Glutamatergic neuron (in vitro differentiated cells): ENCODE measurements at regions not wholly inside any gene's neighbourhood (a gene's known extent, or its start where the extent isn't known, plus 50 kb on each side); places are given as distances from the start of the nearest gene placed in this dataset.

Source experiments
- DNase-seq: peaks from one replicate; pipeline ENCODE4 v3.0.0; 2022
- H3K27ac Mint-ChIP-seq: one replicate; pipeline ENCODE4 v1.8.0; 2020; ENCODE audit warnings: mild to moderate bottlenecking, mixed read lengths, inconsistent platforms; ENCODE audit not compliant: unreplicated experiment
- H3K27me3 Mint-ChIP-seq: one replicate; pipeline ENCODE4 v1.8.0; 2020; ENCODE audit warnings: mild to moderate bottlenecking, moderate library complexity, mixed read lengths, inconsistent platforms; ENCODE audit not compliant: unreplicated experiment
- H3K36me3 Mint-ChIP-seq: one replicate; pipeline ENCODE4 v1.8.0; 2020; ENCODE audit warnings: mild to moderate bottlenecking, mixed read lengths, inconsistent platforms; ENCODE audit not compliant: unreplicated experiment
- H3K4me1 Mint-ChIP-seq: one replicate; pipeline ENCODE4 v1.8.0; 2020; ENCODE audit warnings: mild to moderate bottlenecking, low read depth, mixed read lengths, inconsistent platforms; ENCODE audit not compliant: unreplicated experiment
- H3K4me3 Mint-ChIP-seq: one replicate; pipeline ENCODE4 v1.8.0; 2020; ENCODE audit warnings: mild to moderate bottlenecking, mixed read lengths, inconsistent platforms; ENCODE audit not compliant: unreplicated experiment
- H3K9me3 Mint-ChIP-seq: one replicate; pipeline ENCODE4 v1.8.0; 2020; ENCODE audit warnings: mild to moderate bottlenecking, moderate library complexity, mixed read lengths, inconsistent platforms; ENCODE audit not compliant: unreplicated experiment
- TF ChIP-seq, protein P1 (sequence below): fragments of 200-600 bp; sonication (generic); IDR thresholded peaks from one replicate; pipeline ENCODE4 v1.5.0; 2021; ENCODE audit not compliant: partially characterized antibody, unreplicated experiment

DNA sequence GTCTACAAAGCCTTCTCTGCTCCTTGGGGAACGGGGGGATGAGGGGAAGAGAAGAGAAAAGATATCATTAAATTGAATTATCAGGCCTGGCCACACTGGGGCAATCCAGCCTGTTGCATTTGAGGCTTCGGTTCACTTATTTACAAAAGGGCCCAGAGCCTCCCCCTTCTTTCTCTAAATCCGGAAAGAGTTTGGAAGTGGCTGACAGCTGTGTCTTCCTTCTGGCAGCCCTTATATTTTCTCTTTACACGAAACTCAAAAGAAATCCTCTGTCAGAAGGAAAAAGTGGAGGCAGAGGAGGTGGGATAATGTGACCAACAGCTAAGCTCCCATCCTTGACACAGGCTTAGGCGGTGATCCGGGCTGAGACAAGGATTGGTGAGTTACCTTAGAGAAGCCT lies 158.3 kb upstream of the TAPT1 start:
- H3K36me3 Mint-ChIP-seq = no peaks in the 10 kb centered on the region
- TF ChIP-seq, protein P1, sequence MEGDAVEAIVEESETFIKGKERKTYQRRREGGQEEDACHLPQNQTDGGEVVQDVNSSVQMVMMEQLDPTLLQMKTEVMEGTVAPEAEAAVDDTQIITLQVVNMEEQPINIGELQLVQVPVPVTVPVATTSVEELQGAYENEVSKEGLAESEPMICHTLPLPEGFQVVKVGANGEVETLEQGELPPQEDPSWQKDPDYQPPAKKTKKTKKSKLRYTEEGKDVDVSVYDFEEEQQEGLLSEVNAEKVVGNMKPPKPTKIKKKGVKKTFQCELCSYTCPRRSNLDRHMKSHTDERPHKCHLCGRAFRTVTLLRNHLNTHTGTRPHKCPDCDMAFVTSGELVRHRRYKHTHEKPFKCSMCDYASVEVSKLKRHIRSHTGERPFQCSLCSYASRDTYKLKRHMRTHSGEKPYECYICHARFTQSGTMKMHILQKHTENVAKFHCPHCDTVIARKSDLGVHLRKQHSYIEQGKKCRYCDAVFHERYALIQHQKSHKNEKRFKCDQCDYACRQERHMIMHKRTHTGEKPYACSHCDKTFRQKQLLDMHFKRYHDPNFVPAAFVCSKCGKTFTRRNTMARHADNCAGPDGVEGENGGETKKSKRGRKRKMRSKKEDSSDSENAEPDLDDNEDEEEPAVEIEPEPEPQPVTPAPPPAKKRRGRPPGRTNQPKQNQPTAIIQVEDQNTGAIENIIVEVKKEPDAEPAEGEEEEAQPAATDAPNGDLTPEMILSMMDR = no peak
- H3K9me3 Mint-ChIP-seq = no peaks in the 10 kb centered on the region
- H3K27me3 Mint-ChIP-seq = no peaks in the 10 kb centered on the region
- H3K4me3 Mint-ChIP-seq = no peak overlapping the region
- no peak for DNase-seq
- H3K4me1 Mint-ChIP-seq = no peaks in the 10 kb centered on the region
- no peak overlapping the region for H3K27ac Mint-ChIP-seq

GRCh38 chr4:16382571-16382970 lies 156.3 kb upstream of the TAPT1 start:
- no peak overlapping the region for H3K27ac Mint-ChIP-seq
- no peak for DNase-seq
- H3K4me1 Mint-ChIP-seq = no peaks in the 10 kb centered on the region
- no peaks in the 10 kb centered on the region for H3K27me3 Mint-ChIP-seq
- no peak overlapping the region for H3K4me3 Mint-ChIP-seq
- H3K9me3 Mint-ChIP-seq = no peaks in the 10 kb centered on the region
- H3K36me3 Mint-ChIP-seq = no peaks in the 10 kb centered on the region
- TF ChIP-seq, protein P1 = no peak

GRCh38 chr4:16377887-16378286 lies 151.6 kb upstream of the TAPT1 start:
- H3K27me3 Mint-ChIP-seq = no peaks in the 10 kb centered on the region
- H3K9me3 Mint-ChIP-seq = no peaks in the 10 kb centered on the region
- no peak for DNase-seq
- no peaks in the 10 kb centered on the region for H3K4me1 Mint-ChIP-seq
- TF ChIP-seq, protein P1 = no peak
- no peak overlapping the region for H3K4me3 Mint-ChIP-seq
- H3K36me3 Mint-ChIP-seq = no peaks in the 10 kb centered on the region
- no peak overlapping the region for H3K27ac Mint-ChIP-seq

GRCh38 chr4:16365036-16365569 lies 138.8 kb upstream of the TAPT1 start:
- DNase-seq = no peak
- TF ChIP-seq, protein P1 = no peak
- Mint-ChIP-seq H3K36me3 (peaks cover 11% of the 10 kb centered on the region), H3K27ac (no peak overlapping the region), H3K4me3 (no peak overlapping the region), H3K27me3 (peaks cover 2% of the 10 kb centered on the region), H3K4me1 (no peaks in the 10 kb centered on the region), H3K9me3 (peaks cover 4% of the 10 kb centered on the region)

GRCh38 chr4:16360694-16361262 lies 134.5 kb upstream of the TAPT1 start:
- Mint-ChIP-seq H3K9me3 (peaks cover 4% of the 10 kb centered on the region), H3K4me1 (no peaks in the 10 kb centered on the region), H3K27me3 (peaks cover 2% of the 10 kb centered on the region), H3K36me3 (peaks cover 11% of the 10 kb centered on the region), H3K27ac (no peak overlapping the region), H3K4me3 (no peak overlapping the region)
- TF ChIP-seq, protein P1 = no peak
- DNase-seq = no peak
